K562 (cell line): ENCODE measurements at regions not wholly inside any gene's neighbourhood (a gene's known extent, or its start where the extent isn't known, plus 50 kb on each side); places are given as distances from the start of the nearest gene placed in this dataset.

Source experiments
- ATAC-seq: fragments of 200-7000 bp; cut with Tn5 transposase; 3 replicates; pipeline ENCODE4 v1.9.1; 2020; ENCODE audit warnings: moderate library complexity
- BruUV-seq: library from RNA; stranded (reverse); fragments of 400-500 nt; replicated peaks from 2 replicates; lab custom pipeline; 2021; lab: Mats Ljungman, UMichigan
- CTCF ChIA-PET: fragments of 300-600 bp; formaldehyde crosslinking; extraction: SDS; loops from one replicate; lab custom pipeline; 2021; ENCODE audit warnings: low intra/inter-chr PET ratio; lab: Yijun Ruan, JAX
- POLR2A ChIA-PET: fragments of 300-600, 350-650 bp; sonication (Branson Sonifier 250); formaldehyde crosslinking; extraction: SDS; loops from one replicate; lab custom pipeline; 2021; ENCODE audit warnings: antibody characterized with exemption, inconsistent platforms; lab: Yijun Ruan, JAX
- DNase-seq, 4 experiments: peaks; one replicate each; pipeline versions ENCODE4 v3.0.0 to v3.0.0-alpha.2; 2011 to 2018; ENCODE audit warnings: low spot score in 3 of 4, mixed read lengths in 3 of 4; ENCODE audit errors: extremely low read depth in 1 of 4
- FAIRE-seq: peaks from 2 replicates; lab custom pipeline; 2011; peaks lifted over from hg19 to GRCh38; lab: Jason Lieb, UNC
- H2AFZ ChIP-seq: 2 replicates; pipeline ENCODE4 v1.6.0; 2011; ENCODE audit warnings: low read depth, low read length, control low read depth, inconsistent platforms
- H3K27ac ChIP-seq: fragments of 200-600 bp; 3 replicates; pipeline ENCODE4 v1.8.0; 2011; ENCODE audit warnings: low read depth, mild to moderate bottlenecking, control low read depth, inconsistent platforms, low read length, moderate library complexity, mixed read lengths; ENCODE audit errors: extremely low read depth
- H3K27me3 ChIP-seq, 2 experiments: fragments of 300-600 bp in 1 of 2; 2 replicates in 1 of 2; 3 replicates in 1 of 2; pipeline versions ENCODE4 v1.6.0 to v1.8.0; 2011; ENCODE audit warnings: inconsistent platforms in 2 of 2, low read length in 2 of 2, mild to moderate bottlenecking in 1 of 2, mixed read lengths in 1 of 2, moderate library complexity in 1 of 2; ENCODE audit not compliant: control insufficient read depth in 2 of 2, insufficient read depth in 2 of 2
- H3K36me3 ChIP-seq: fragments of 300-600 bp; 3 replicates; pipeline ENCODE4 v1.8.0; 2011; ENCODE audit warnings: mild to moderate bottlenecking, low read length, inconsistent platforms; ENCODE audit not compliant: control insufficient read depth, insufficient read depth
- H3K4me1 ChIP-seq, 2 experiments: fragments of 200-600 bp in 1 of 2; replicated peaks in 1 of 2; 2 replicates in 1 of 2; 3 replicates in 1 of 2; pipeline versions ENCODE4 v1.5.1 to v1.8.0; 2011; ENCODE audit warnings: inconsistent platforms in 2 of 2, low read length in 2 of 2, mild to moderate bottlenecking in 1 of 2, mixed read lengths in 1 of 2, moderate library complexity in 1 of 2; ENCODE audit not compliant: control insufficient read depth in 2 of 2, insufficient read depth in 2 of 2
- H3K4me2 ChIP-seq: 2 replicates; pipeline ENCODE4 v1.6.1; 2011; ENCODE audit warnings: low read length, control low read depth, inconsistent platforms, mixed read lengths; ENCODE audit not compliant: insufficient read depth
- H3K4me3 ChIP-seq: fragments of 200-600 bp; sonication (generic), shearing (Covaris generic); 2 replicates; pipeline ENCODE4 v1.5.1; 2016; ENCODE audit warnings: control low read depth, inconsistent platforms
- H3K79me2 ChIP-seq: fragments of 200-600 bp; 3 replicates; pipeline ENCODE4 v1.8.0; 2011; ENCODE audit warnings: low read length, inconsistent platforms; ENCODE audit not compliant: control insufficient read depth, insufficient read depth
- H3K9ac ChIP-seq, 2 experiments: 2 replicates each; pipeline versions ENCODE4 v1.6.0 to v1.6.1; 2011; ENCODE audit warnings: low read depth in 2 of 2, low read length in 2 of 2, control low read depth in 1 of 2, inconsistent platforms in 1 of 2, mild to moderate bottlenecking in 1 of 2, mixed read lengths in 1 of 2; ENCODE audit not compliant: insufficient read depth in 1 of 2
- H3K9me1 ChIP-seq: one replicate; pipeline ENCODE4 v1.6.0; 2011; ENCODE audit warnings: inconsistent platforms, mild to moderate bottlenecking, low read length, moderate library complexity; ENCODE audit not compliant: control insufficient read depth, insufficient read depth
- H3K9me3 ChIP-seq: replicated peaks from 2 replicates; pipeline ENCODE4 v1.5.1; 2011; ENCODE audit warnings: low read depth, low read length, inconsistent platforms; ENCODE audit not compliant: control insufficient read depth, insufficient read depth
- H4K20me1 ChIP-seq: replicated peaks from 2 replicates; pipeline ENCODE4 v1.6.1; 2011; ENCODE audit warnings: low read length, inconsistent platforms, mixed read lengths; ENCODE audit not compliant: control insufficient read depth, insufficient read depth
- EWSR1 ChIP-seq: fragments of 450-650 bp; IDR thresholded peaks from 2 replicates; pipeline ENCODE4 v1.6.1; 2018; ENCODE audit warnings: borderline replicate concordance, mild to moderate bottlenecking, low read depth, moderate library complexity; ENCODE audit not compliant: partially characterized antibody
- HOXB6 ChIP-seq: fragments of 250-450 bp; sonication (Bioruptor Pico); IDR thresholded peaks from 2 replicates; pipeline ENCODE4 v1.5.1; 2022; ENCODE audit warnings: mild to moderate bottlenecking, borderline replicate concordance
- KLF13 ChIP-seq: fragments of 450-650 bp; IDR thresholded peaks from 2 replicates; pipeline ENCODE4 v1.6.1; 2016; ENCODE audit warnings: missing genetic modification characterization, low read depth, mild to moderate bottlenecking, missing compliant biosample characterization, moderate library complexity, borderline replicate concordance
- PML ChIP-seq: IDR thresholded peaks from 2 replicates; pipeline ENCODE4 v1.6.1; 2012; ENCODE audit warnings: low read length, inconsistent platforms
- SIN3B ChIP-seq: fragments of 450-650 bp; IDR thresholded peaks from 2 replicates; pipeline ENCODE4 v1.6.1; 2017; ENCODE audit warnings: low read depth, mild to moderate bottlenecking, moderate library complexity
- TARDBP ChIP-seq: fragments of 450-650 bp; IDR thresholded peaks from 2 replicates; pipeline ENCODE4 v1.6.1; 2016
- ZNF696 ChIP-seq: fragments of 250-450 bp; sonication (Bioruptor Pico); conservative IDR thresholded peaks from 2 replicates; pipeline ENCODE4 v1.4.0; 2020; ENCODE audit warnings: mild to moderate bottlenecking, moderate library complexity
- WGBS: fragments of 100-300 bp; shearing (Covaris generic); methylation state at CpG from one replicate; pipeline ENCODE4 v1.1.6; 2016; ENCODE audit warnings: low coverage, mixed read lengths; ENCODE audit not compliant: insufficient coverage; ENCODE audit errors: missing lambda C conversion rate; 5-methylcytosine and 5-hydroxymethylcytosine counted together
- in situ Hi-C: fragments of 300-500 bp; cut with MboI; formaldehyde crosslinking; loops from 4 replicates; pipeline ENCODE4 v1.15.0; 2018; ENCODE audit warnings: inconsistent platforms, mixed read lengths
- intact Hi-C: fragments of 100-400 bp; cut with micrococcal nuclease; formaldehyde crosslinking; loops from 2 replicates; pipeline ENCODE4 v1.14.2; 2022
- TF ChIP-seq, protein P1 (sequence below): fragments of 250-450 bp; sonication (Bioruptor Pico); IDR thresholded peaks from 2 replicates; pipeline ENCODE4 v1.5.0; 2020; ENCODE audit warnings: mild to moderate bottlenecking, borderline replicate concordance
- TF ChIP-seq, protein P2 (sequence below): fragments of 200-800 bp; sonication (Bioruptor generic); IDR thresholded peaks from 2 replicates; pipeline ENCODE4 v1.6.1; 2017; ENCODE audit warnings: missing genetic modification characterization, missing compliant biosample characterization
- TF ChIP-seq, protein P3 (sequence below), 2 experiments: IDR thresholded peaks in 1 of 2; conservative IDR thresholded peaks in 1 of 2; 2 replicates each; pipeline ENCODE4 v1.6.1; 2016; ENCODE audit warnings: low read depth in 2 of 2, mild to moderate bottlenecking in 1 of 2, missing compliant biosample characterization in 1 of 2, missing genetic modification characterization in 1 of 2, moderate library complexity in 1 of 2

DNA sequence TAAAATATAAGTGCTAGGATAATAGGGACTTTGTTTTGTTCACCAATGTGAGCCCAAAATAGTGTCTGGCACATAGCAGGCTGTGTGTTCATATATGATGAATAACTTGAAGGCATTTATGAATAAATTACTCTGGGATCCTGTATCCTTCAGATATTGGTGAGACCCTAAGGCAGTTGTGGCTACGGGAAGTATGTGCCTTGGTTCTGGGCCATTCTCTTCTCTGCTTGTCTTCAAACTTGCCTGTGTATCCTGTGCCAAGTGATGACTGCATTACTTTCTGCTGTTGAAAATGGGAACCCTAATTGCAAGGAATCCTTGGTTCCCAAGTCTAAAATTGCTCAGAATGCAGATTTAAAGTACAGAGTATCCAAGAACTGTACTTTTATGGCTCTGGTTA is 67.6 kb upstream of the KTN1 start:
- CTCF ChIA-PET: no interaction called here
- Histone ChIP-seq H3K79me2 (no peaks in the 10 kb centered on the region), H2AFZ (no peak overlapping the region), H4K20me1 (no peaks in the 10 kb centered on the region), H3K4me1 (no peaks in the 10 kb centered on the region; a peak in 1 of 5 replicates), H3K36me3 (no peaks in the 10 kb centered on the region), H3K27me3 (no peaks in the 10 kb centered on the region)
- no peak for ATAC-seq
- intact Hi-C loops: no loop called here
- BruUV-seq: no TSS peak
- no peak for FAIRE-seq
- TF ChIP-seq, protein P1, sequence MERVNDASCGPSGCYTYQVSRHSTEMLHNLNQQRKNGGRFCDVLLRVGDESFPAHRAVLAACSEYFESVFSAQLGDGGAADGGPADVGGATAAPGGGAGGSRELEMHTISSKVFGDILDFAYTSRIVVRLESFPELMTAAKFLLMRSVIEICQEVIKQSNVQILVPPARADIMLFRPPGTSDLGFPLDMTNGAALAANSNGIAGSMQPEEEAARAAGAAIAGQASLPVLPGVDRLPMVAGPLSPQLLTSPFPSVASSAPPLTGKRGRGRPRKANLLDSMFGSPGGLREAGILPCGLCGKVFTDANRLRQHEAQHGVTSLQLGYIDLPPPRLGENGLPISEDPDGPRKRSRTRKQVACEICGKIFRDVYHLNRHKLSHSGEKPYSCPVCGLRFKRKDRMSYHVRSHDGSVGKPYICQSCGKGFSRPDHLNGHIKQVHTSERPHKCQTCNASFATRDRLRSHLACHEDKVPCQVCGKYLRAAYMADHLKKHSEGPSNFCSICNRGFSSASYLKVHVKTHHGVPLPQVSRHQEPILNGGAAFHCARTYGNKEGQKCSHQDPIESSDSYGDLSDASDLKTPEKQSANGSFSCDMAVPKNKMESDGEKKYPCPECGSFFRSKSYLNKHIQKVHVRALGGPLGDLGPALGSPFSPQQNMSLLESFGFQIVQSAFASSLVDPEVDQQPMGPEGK (CRISPR knock-in tag): no peak
- TF ChIP-seq KLF13 (tag) (no peak), SIN3B (no peak)
- TF ChIP-seq, all 486 proteins: peak for 0
- H3K9ac ChIP-seq: no peak overlapping the region
- H3K27ac ChIP-seq: no peak overlapping the region
- no peaks in the 10 kb centered on the region for H3K9me1 ChIP-seq
- in situ Hi-C loops: no loop called here
- POLR2A ChIA-PET: no interaction called here
- H3K9me3 ChIP-seq: no peaks in the 10 kb centered on the region
- no peak overlapping the region for H3K4me3 ChIP-seq
- no peak for DNase-seq
- H3K4me2 ChIP-seq: no peak overlapping the region
- WGBS: 29% methylated on average over 1 of the region's 1 CpG

DNA sequence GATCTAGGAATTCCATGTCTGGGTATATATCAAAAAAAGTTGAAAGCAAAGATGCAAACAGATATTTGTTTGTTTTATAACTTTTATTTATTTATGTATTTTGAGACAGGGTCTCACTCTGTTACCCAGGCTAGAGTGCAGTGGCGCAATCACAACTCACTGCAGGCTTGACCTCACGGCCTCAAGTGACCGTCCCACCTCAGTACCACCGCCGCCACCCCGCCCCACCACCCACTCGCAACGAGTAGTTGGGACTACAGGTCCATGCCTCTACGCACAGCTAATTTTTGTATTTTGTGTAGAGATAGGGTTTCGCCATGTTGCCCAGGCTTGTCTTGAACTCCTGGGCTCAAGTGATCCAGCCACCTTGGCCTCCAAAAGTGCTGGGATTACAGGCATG is 66.5 kb upstream of the KTN1 start:
- no peaks in the 10 kb centered on the region for H3K27me3 ChIP-seq
- ChIA-PET POLR2A (no interaction called here), CTCF (no interaction called here)
- no peak overlapping the region for H3K4me2 ChIP-seq
- H3K9me1 ChIP-seq: no peaks in the 10 kb centered on the region
- no peak overlapping the region for H3K9ac ChIP-seq
- BruUV-seq: no TSS peak
- no peaks in the 10 kb centered on the region for H4K20me1 ChIP-seq
- H3K27ac ChIP-seq: no peak overlapping the region
- DNase-seq (no peak), FAIRE-seq (no peak), ATAC-seq (no peak)
- no peaks in the 10 kb centered on the region for H3K79me2 ChIP-seq
- no peaks in the 10 kb centered on the region for H3K9me3 ChIP-seq
- H3K4me1 ChIP-seq: no peaks in the 10 kb centered on the region; a peak in 1 of 5 replicates
- in situ Hi-C loops: no loop called here
- no peak overlapping the region for H2AFZ ChIP-seq
- H3K4me3 ChIP-seq: no peak overlapping the region
- intact Hi-C loops: no loop called here
- no peaks in the 10 kb centered on the region for H3K36me3 ChIP-seq
- 57% methylated on average over 9 of the region's 10 CpGs for WGBS
- TF ChIP-seq, protein P2, sequence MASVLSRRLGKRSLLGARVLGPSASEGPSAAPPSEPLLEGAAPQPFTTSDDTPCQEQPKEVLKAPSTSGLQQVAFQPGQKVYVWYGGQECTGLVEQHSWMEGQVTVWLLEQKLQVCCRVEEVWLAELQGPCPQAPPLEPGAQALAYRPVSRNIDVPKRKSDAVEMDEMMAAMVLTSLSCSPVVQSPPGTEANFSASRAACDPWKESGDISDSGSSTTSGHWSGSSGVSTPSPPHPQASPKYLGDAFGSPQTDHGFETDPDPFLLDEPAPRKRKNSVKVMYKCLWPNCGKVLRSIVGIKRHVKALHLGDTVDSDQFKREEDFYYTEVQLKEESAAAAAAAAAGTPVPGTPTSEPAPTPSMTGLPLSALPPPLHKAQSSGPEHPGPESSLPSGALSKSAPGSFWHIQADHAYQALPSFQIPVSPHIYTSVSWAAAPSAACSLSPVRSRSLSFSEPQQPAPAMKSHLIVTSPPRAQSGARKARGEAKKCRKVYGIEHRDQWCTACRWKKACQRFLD (CRISPR knock-in tag): no peak
- TF ChIP-seq TARDBP (no peak), PML (no peak), EWSR1 (no peak), HOXB6 (no peak), ZNF696 (CRISPR knock-in tag) (no peak)
- TF ChIP-seq, protein P3, sequence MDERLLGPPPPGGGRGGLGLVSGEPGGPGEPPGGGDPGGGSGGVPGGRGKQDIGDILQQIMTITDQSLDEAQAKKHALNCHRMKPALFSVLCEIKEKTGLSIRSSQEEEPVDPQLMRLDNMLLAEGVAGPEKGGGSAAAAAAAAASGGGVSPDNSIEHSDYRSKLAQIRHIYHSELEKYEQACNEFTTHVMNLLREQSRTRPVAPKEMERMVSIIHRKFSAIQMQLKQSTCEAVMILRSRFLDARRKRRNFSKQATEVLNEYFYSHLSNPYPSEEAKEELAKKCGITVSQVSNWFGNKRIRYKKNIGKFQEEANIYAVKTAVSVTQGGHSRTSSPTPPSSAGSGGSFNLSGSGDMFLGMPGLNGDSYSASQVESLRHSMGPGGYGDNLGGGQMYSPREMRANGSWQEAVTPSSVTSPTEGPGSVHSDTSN (CRISPR knock-in tag; IDR thresholded peaks at IDR 0.05; ENCODE audit: low read depth): no peak
- TF ChIP-seq, protein P3 (tag; conservative IDR thresholded peaks at IDR 0.05; ENCODE audit: low read depth): no peak
